HEK293 (cell line): ENCODE measurements at regions not wholly inside any gene's neighbourhood (a gene's known extent, or its start where the extent isn't known, plus 50 kb on each side); places are given as distances from the start of the nearest gene placed in this dataset.

ENCODE experiments used
- CTCF ChIA-PET: fragments of 350-600 bp; formaldehyde crosslinking; extraction: SDS; loops from one replicate; lab custom pipeline; 2021; ENCODE audit warnings: antibody characterized with exemption; lab: Yijun Ruan, JAX
- POLR2A ChIA-PET: fragments of 300-600 bp; formaldehyde crosslinking; extraction: SDS; loops from one replicate; lab custom pipeline; 2020; ENCODE audit warnings: antibody characterized with exemption, inconsistent platforms; lab: Yijun Ruan, JAX
- H3K27ac ChIP-seq: fragments of 200-500 bp; sonication (Bioruptor generic); 2 replicates; pipeline ENCODE4 v1.5.1; 2014; ENCODE audit warnings: low read depth, low read length, control low read depth, inconsistent platforms; ENCODE audit errors: extremely low read depth
- H3K36me3 ChIP-seq, 2 experiments: fragments of 200-500 bp in 1 of 2; sonication (Bioruptor generic) in 1 of 2; 1 replicate in 1 of 2; 2 replicates in 1 of 2; pipeline ENCODE4 v1.5.1; 2014 to 2017; ENCODE audit warnings: inconsistent platforms in 2 of 2, low read length in 2 of 2; ENCODE audit not compliant: control insufficient read depth in 2 of 2, insufficient read depth in 1 of 2
- H3K4me1 ChIP-seq: fragments of 200-500 bp; sonication (Bioruptor generic); 2 replicates; pipeline ENCODE4 v1.5.1; 2014; ENCODE audit warnings: mild to moderate bottlenecking, low read length, inconsistent platforms; ENCODE audit not compliant: control insufficient read depth, insufficient read depth
- H3K4me3 ChIP-seq: 2 replicates; pipeline ENCODE4 v1.5.1; 2011; ENCODE audit warnings: low read depth, mild to moderate bottlenecking, control low read depth, low read length, moderate library complexity
- H3K9me3 ChIP-seq: fragments of 200-500 bp; sonication (Bioruptor generic); 2 replicates; pipeline ENCODE4 v1.5.1; 2014; ENCODE audit warnings: low read depth, low read length, inconsistent platforms; ENCODE audit not compliant: control insufficient read depth, insufficient read depth
- EGR2 ChIP-seq: fragments of 450-650 bp; formaldehyde crosslinking; IDR thresholded peaks from 2 replicates; pipeline ENCODE4 v1.5.1; 2016; ENCODE audit warnings: low read depth, missing biosample characterization, missing genetic modification characterization
- GLI2 ChIP-seq: fragments of 450-650 bp; formaldehyde crosslinking; IDR thresholded peaks from 2 replicates; pipeline ENCODE4; 2017; ENCODE audit warnings: missing biosample characterization, missing genetic modification characterization, low read depth, borderline replicate concordance
- ZNF138 ChIP-seq: fragments of 450-650 bp; formaldehyde crosslinking; IDR thresholded peaks from 2 replicates; pipeline ENCODE4 v1.5.1; 2016; ENCODE audit warnings: missing biosample characterization, missing genetic modification characterization, borderline replicate concordance
- ZNF211 ChIP-seq: fragments of 450-650 bp; formaldehyde crosslinking; IDR thresholded peaks from 2 replicates; pipeline ENCODE4 v1.5.1; 2016; ENCODE audit warnings: low read depth, missing biosample characterization, missing genetic modification characterization
- ZNF23 ChIP-seq: fragments of 450-650 bp; formaldehyde crosslinking; IDR thresholded peaks from 2 replicates; pipeline ENCODE4 v1.5.1; 2016; ENCODE audit warnings: missing biosample characterization, missing genetic modification characterization, borderline replicate concordance
- ZNF423 ChIP-seq: fragments of 450-650 bp; formaldehyde crosslinking; IDR thresholded peaks from 2 replicates; pipeline ENCODE4 v1.5.1; 2016; ENCODE audit warnings: missing biosample characterization, missing genetic modification characterization
- ZNF561 ChIP-seq: fragments of 450-650 bp; IDR thresholded peaks from 2 replicates; pipeline ENCODE4 v1.5.1; 2018; ENCODE audit warnings: missing biosample characterization, missing genetic modification characterization, borderline replicate concordance
- ZNF654 ChIP-seq: fragments of 450-650 bp; formaldehyde crosslinking; IDR thresholded peaks from 2 replicates; pipeline ENCODE4 v1.5.1; 2016; ENCODE audit warnings: low read depth, missing biosample characterization, missing genetic modification characterization
- ZNF701 ChIP-seq: fragments of 450-650 bp; formaldehyde crosslinking; IDR thresholded peaks from 2 replicates; pipeline ENCODE4 v1.5.1; 2016; ENCODE audit warnings: missing biosample characterization, missing genetic modification characterization
- ZNF707 ChIP-seq: fragments of 450-650 bp; formaldehyde crosslinking; IDR thresholded peaks from 2 replicates; pipeline ENCODE4 v1.5.1; 2016; ENCODE audit warnings: missing biosample characterization, missing genetic modification characterization
- ZSCAN23 ChIP-seq: fragments of 450-650 bp; formaldehyde crosslinking; IDR thresholded peaks from 2 replicates; pipeline ENCODE4 v1.5.1; 2016; ENCODE audit warnings: missing biosample characterization, missing genetic modification characterization
- TF ChIP-seq, protein P1 (sequence below): fragments of 450-650 bp; formaldehyde crosslinking; IDR thresholded peaks from 2 replicates; pipeline ENCODE4 v1.5.1; 2016; ENCODE audit warnings: missing biosample characterization, missing genetic modification characterization
- TF ChIP-seq, protein P2 (sequence below): fragments of 450-650 bp; formaldehyde crosslinking; optimal IDR thresholded peaks from 2 replicates; pipeline ENCODE3; 2016; ENCODE audit warnings: missing biosample characterization, mild to moderate bottlenecking, missing genetic modification characterization
- TF ChIP-seq, protein P3 (sequence below): fragments of 450-650 bp; formaldehyde crosslinking; IDR thresholded peaks from 2 replicates; pipeline ENCODE4 v1.5.1; 2017; ENCODE audit warnings: missing biosample characterization, missing genetic modification characterization
- TF ChIP-seq, protein P4 (sequence below): fragments of 450-650 bp; formaldehyde crosslinking; IDR thresholded peaks from 2 replicates; pipeline ENCODE4 v1.5.1; 2016; ENCODE audit warnings: missing biosample characterization, missing genetic modification characterization
- TF ChIP-seq, protein P5 (sequence below): fragments of 450-650 bp; formaldehyde crosslinking; IDR thresholded peaks from 2 replicates; pipeline ENCODE4 v1.5.1; 2016; ENCODE audit warnings: missing biosample characterization, missing genetic modification characterization, borderline replicate concordance
- TF ChIP-seq, protein P6 (sequence below): fragments of 450-650 bp; formaldehyde crosslinking; IDR thresholded peaks from 2 replicates; pipeline ENCODE4 v1.5.1; 2016; ENCODE audit warnings: missing biosample characterization, missing genetic modification characterization
- TF ChIP-seq, protein P7 (sequence below): fragments of 450-650 bp; formaldehyde crosslinking; IDR thresholded peaks from 2 replicates; pipeline ENCODE4 v1.5.0; 2017; ENCODE audit warnings: missing biosample characterization, missing genetic modification characterization, borderline replicate concordance

DNA sequence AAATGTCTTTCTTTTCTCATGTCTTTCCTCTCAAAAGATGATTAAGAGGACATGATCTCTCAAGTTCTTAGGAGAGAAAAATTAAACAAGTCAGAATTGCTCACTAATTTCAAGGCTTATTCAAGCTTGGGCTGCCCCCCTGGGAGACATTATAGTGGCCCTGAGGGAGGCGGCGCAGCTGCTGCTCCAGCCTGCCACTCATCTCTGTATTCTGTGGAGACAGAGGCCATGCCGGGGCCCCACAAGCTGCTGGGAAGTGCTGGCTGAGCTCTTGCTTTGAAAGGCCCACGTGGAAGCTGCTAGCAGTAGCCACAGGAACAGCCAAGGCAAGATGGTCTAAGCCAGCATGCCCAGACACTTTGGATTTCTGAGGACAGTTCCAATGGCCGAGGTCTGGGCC lies 267.4 kb downstream of the LNPK start (continued):
- TF ChIP-seq, protein P1, sequence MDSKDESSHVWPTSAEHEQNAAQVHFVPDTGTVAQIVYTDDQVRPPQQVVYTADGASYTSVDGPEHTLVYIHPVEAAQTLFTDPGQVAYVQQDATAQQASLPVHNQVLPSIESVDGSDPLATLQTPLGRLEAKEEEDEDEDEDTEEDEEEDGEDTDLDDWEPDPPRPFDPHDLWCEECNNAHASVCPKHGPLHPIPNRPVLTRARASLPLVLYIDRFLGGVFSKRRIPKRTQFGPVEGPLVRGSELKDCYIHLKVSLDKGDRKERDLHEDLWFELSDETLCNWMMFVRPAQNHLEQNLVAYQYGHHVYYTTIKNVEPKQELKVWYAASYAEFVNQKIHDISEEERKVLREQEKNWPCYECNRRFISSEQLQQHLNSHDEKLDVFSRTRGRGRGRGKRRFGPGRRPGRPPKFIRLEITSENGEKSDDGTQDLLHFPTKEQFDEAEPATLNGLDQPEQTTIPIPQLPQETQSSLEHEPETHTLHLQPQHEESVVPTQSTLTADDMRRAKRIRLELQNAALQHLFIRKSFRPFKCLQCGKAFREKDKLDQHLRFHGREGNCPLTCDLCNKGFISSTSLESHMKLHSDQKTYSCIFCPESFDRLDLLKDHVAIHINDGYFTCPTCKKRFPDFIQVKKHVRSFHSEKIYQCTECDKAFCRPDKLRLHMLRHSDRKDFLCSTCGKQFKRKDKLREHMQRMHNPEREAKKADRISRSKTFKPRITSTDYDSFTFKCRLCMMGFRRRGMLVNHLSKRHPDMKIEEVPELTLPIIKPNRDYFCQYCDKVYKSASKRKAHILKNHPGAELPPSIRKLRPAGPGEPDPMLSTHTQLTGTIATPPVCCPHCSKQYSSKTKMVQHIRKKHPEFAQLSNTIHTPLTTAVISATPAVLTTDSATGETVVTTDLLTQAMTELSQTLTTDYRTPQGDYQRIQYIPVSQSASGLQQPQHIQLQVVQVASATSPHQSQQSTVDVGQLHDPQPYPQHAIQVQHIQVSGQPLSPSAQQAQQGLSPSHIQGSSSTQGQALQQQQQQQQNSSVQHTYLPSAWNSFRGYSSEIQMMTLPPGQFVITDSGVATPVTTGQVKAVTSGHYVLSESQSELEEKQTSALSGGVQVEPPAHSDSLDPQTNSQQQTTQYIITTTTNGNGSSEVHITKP = no peak
- TF ChIP-seq ZNF23 (tag by site-specific recombination) = no peak
- TF ChIP-seq, protein P2, sequence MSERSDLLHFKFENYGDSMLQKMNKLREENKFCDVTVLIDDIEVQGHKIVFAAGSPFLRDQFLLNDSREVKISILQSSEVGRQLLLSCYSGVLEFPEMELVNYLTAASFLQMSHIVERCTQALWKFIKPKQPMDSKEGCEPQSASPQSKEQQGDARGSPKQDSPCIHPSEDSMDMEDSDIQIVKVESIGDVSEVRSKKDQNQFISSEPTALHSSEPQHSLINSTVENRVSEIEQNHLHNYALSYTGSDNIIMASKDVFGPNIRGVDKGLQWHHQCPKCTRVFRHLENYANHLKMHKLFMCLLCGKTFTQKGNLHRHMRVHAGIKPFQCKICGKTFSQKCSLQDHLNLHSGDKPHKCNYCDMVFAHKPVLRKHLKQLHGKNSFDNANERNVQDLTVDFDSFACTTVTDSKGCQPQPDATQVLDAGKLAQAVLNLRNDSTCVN (tag by site-specific recombination) = no peak
- no peak for TF ChIP-seq ZNF561 (tag by site-specific recombination)
- no peak for TF ChIP-seq EGR2
- TF ChIP-seq, protein P3, sequence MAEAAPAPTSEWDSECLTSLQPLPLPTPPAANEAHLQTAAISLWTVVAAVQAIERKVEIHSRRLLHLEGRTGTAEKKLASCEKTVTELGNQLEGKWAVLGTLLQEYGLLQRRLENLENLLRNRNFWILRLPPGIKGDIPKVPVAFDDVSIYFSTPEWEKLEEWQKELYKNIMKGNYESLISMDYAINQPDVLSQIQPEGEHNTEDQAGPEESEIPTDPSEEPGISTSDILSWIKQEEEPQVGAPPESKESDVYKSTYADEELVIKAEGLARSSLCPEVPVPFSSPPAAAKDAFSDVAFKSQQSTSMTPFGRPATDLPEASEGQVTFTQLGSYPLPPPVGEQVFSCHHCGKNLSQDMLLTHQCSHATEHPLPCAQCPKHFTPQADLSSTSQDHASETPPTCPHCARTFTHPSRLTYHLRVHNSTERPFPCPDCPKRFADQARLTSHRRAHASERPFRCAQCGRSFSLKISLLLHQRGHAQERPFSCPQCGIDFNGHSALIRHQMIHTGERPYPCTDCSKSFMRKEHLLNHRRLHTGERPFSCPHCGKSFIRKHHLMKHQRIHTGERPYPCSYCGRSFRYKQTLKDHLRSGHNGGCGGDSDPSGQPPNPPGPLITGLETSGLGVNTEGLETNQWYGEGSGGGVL = no peak
- TF ChIP-seq, protein P4, sequence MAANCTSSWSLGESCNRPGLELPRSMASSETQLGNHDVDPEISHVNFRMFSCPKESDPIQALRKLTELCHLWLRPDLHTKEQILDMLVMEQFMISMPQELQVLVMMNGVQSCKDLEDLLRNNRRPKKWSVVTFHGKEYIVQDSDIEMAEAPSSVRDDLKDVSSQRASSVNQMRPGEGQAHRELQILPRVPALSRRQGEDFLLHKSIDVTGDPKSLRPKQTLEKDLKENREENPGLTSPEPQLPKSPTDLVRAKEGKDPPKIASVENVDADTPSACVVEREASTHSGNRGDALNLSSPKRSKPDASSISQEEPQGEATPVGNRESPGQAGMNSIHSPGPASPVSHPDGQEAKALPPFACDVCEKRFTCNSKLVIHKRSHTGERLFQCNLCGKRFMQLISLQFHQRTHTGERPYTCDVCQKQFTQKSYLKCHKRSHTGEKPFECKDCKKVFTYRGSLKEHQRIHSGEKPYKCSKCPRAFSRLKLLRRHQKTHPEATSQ (tag by site-specific recombination) = no peak
- no peak for TF ChIP-seq ZSCAN23 (tag by site-specific recombination)
- TF ChIP-seq ZNF707 (tag by site-specific recombination) = no peak
- TF ChIP-seq ZNF138 (tag by site-specific recombination) = no peak
- TF ChIP-seq ZNF701 = no peak
- TF ChIP-seq, protein P5, sequence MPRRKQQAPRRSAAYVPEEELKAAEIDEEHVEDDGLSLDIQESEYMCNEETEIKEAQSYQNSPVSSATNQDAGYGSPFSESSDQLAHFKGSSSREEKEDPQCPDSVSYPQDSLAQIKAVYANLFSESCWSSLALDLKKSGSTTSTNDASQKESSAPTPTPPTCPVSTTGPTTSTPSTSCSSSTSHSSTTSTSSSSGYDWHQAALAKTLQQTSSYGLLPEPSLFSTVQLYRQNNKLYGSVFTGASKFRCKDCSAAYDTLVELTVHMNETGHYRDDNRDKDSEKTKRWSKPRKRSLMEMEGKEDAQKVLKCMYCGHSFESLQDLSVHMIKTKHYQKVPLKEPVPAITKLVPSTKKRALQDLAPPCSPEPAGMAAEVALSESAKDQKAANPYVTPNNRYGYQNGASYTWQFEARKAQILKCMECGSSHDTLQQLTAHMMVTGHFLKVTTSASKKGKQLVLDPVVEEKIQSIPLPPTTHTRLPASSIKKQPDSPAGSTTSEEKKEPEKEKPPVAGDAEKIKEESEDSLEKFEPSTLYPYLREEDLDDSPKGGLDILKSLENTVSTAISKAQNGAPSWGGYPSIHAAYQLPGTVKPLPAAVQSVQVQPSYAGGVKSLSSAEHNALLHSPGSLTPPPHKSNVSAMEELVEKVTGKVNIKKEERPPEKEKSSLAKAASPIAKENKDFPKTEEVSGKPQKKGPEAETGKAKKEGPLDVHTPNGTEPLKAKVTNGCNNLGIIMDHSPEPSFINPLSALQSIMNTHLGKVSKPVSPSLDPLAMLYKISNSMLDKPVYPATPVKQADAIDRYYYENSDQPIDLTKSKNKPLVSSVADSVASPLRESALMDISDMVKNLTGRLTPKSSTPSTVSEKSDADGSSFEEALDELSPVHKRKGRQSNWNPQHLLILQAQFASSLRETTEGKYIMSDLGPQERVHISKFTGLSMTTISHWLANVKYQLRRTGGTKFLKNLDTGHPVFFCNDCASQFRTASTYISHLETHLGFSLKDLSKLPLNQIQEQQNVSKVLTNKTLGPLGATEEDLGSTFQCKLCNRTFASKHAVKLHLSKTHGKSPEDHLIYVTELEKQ = no peak

DNA sequence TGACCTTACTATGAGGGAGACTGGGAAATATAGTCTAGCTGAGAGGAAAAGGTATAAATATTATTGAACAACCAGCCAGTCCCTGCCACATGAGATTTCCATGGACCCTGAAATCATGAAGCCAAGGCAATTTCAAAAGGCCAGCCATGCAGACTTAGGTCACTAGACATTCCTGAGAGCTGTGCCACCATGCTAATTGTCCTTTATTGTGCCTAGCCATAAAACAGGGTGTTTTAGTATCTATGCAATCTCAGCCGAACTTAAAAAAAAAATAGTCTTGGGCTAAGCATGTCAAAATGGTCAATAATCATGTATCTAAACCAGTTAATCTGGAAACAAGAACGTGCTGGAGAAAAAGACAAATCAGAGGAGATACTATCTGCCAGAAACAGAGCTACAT lies 269.5 kb downstream of the LNPK start:
- Histone ChIP-seq H3K36me3 (no peaks in the 10 kb centered on the region), H3K4me1 (no peaks in the 10 kb centered on the region), H3K9me3 (no peaks in the 10 kb centered on the region), H3K27ac (no peak overlapping the region), H3K4me3 (no peak overlapping the region)
- ChIA-PET POLR2A (no interaction called here), CTCF (interaction anchor here (0.6 kb wide), 1 partner anchor 572 kb away, joined by 3 read pairs; no protein-coding TSS in a partner anchor)
- TF ChIP-seq ZNF423 (no peak), ZNF654 (tag by site-specific recombination) (no peak), ZNF211 (no peak), GLI2 (no peak)
- TF ChIP-seq, protein P6, sequence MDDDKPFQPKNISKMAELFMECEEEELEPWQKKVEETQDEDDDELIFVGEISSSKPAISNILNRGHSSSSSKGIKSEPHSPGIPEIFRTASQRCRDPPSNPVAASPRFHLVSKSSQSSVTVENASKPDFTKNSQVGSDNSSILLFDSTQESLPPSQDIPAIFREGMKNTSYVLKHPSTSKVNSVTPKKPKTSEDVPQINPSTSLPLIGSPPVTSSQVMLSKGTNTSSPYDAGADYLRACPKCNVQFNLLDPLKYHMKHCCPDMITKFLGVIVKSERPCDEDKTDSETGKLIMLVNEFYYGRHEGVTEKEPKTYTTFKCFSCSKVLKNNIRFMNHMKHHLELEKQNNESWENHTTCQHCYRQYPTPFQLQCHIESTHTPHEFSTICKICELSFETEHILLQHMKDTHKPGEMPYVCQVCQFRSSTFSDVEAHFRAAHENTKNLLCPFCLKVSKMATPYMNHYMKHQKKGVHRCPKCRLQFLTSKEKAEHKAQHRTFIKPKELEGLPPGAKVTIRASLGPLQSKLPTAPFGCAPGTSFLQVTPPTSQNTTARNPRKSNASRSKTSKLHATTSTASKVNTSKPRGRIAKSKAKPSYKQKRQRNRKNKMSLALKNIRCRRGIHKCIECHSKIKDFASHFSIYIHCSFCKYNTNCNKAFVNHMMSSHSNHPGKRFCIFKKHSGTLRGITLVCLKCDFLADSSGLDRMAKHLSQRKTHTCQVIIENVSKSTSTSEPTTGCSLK = no peak
- TF ChIP-seq, protein P7, sequence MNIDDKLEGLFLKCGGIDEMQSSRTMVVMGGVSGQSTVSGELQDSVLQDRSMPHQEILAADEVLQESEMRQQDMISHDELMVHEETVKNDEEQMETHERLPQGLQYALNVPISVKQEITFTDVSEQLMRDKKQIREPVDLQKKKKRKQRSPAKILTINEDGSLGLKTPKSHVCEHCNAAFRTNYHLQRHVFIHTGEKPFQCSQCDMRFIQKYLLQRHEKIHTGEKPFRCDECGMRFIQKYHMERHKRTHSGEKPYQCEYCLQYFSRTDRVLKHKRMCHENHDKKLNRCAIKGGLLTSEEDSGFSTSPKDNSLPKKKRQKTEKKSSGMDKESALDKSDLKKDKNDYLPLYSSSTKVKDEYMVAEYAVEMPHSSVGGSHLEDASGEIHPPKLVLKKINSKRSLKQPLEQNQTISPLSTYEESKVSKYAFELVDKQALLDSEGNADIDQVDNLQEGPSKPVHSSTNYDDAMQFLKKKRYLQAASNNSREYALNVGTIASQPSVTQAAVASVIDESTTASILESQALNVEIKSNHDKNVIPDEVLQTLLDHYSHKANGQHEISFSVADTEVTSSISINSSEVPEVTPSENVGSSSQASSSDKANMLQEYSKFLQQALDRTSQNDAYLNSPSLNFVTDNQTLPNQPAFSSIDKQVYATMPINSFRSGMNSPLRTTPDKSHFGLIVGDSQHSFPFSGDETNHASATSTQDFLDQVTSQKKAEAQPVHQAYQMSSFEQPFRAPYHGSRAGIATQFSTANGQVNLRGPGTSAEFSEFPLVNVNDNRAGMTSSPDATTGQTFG (tag by site-specific recombination) = no peak
